HUES64 (cell line): ENCODE measurements at regions not wholly inside any gene's neighbourhood (a gene's known extent, or its start where the extent isn't known, plus 50 kb on each side); places are given as distances from the start of the nearest gene placed in this dataset.

Experiments used
- H3K27ac ChIP-seq: 2 replicates; pipeline ENCODE4 v1.7.0; 2013; ENCODE audit warnings: low read depth, low read length, inconsistent platforms
- H3K27me3 ChIP-seq: 2 replicates; pipeline ENCODE4 v1.6.1; 2013; ENCODE audit warnings: mild to moderate bottlenecking, low read length; ENCODE audit not compliant: insufficient read depth
- H3K36me3 ChIP-seq: 2 replicates; pipeline ENCODE4 v1.6.1; 2013; ENCODE audit warnings: mild to moderate bottlenecking, low read length; ENCODE audit not compliant: insufficient read depth
- H3K4me1 ChIP-seq: 2 replicates; pipeline ENCODE4 v1.6.1; 2013; ENCODE audit warnings: mild to moderate bottlenecking, low read length, moderate library complexity; ENCODE audit not compliant: insufficient read depth
- H3K4me3 ChIP-seq: 2 replicates; pipeline ENCODE4 v1.5.1; 2013; ENCODE audit warnings: mild to moderate bottlenecking, low read length, moderate library complexity
- H3K9ac ChIP-seq: 2 replicates; pipeline ENCODE4 v1.6.1; 2013; ENCODE audit warnings: mild to moderate bottlenecking, low read depth, low read length
- H3K9me3 ChIP-seq: 2 replicates; pipeline ENCODE4 v1.6.1; 2013; ENCODE audit warnings: low read depth, low read length; ENCODE audit not compliant: insufficient read depth
- WGBS: fragments of 150-250, 120-280 bp; methylation state at CpG from one replicate; pipeline ENCODE4 v1.1.7; 2013; ENCODE audit warnings: missing lambda C conversion rate; 5-methylcytosine and 5-hydroxymethylcytosine counted together

GRCh38 chr11:98090861-98091505 lies 929.8 kb upstream of the CNTN5 start:
- Histone ChIP-seq H3K4me3 (no peak overlapping the region), H3K27ac (no peak overlapping the region), H3K4me1 (no peaks in the 10 kb centered on the region), H3K36me3 (no peaks in the 10 kb centered on the region), H3K9ac (no peak overlapping the region), H3K9me3 (no peaks in the 10 kb centered on the region), H3K27me3 (no peaks in the 10 kb centered on the region)
- 99% methylated on average over 3 of the region's 3 CpGs for WGBS

GRCh38 chr11:98099371-98099770 lies 921.4 kb upstream of the CNTN5 start:
- no peaks in the 10 kb centered on the region for H3K36me3 ChIP-seq
- WGBS, result no CpG with 5 or more reads among the region's 1 CpG

GRCh38 chr11:98100689-98101088 lies 920.1 kb upstream of the CNTN5 start:
- H3K36me3 ChIP-seq, result no peaks in the 10 kb centered on the region
- H3K9ac ChIP-seq, result no peak overlapping the region
- no peak overlapping the region for H3K27ac ChIP-seq
- no peaks in the 10 kb centered on the region for H3K4me1 ChIP-seq
- H3K4me3 ChIP-seq, result no peak overlapping the region
- 94% methylated on average over 2 of the region's 2 CpGs for WGBS
- no peaks in the 10 kb centered on the region for H3K27me3 ChIP-seq
- H3K9me3 ChIP-seq, result no peaks in the 10 kb centered on the region

More at GRCh38 chr11:98099371-98099770, 921.4 kb upstream of the CNTN5 start:
- Histone ChIP-seq H3K27me3 (no peaks in the 10 kb centered on the region), H3K4me3 (no peak overlapping the region), H3K27ac (no peak overlapping the region), H3K9me3 (no peaks in the 10 kb centered on the region), H3K9ac (no peak overlapping the region), H3K4me1 (no peaks in the 10 kb centered on the region)

GRCh38 chr11:98101329-98101728 lies 919.4 kb upstream of the CNTN5 start:
- no peaks in the 10 kb centered on the region for H3K36me3 ChIP-seq
- no peak overlapping the region for H3K4me3 ChIP-seq
- H3K4me1 ChIP-seq, result no peaks in the 10 kb centered on the region
- H3K9ac ChIP-seq, result no peak overlapping the region
- WGBS, result 95% methylated on average over 1 of the region's 1 CpG
- no peaks in the 10 kb centered on the region for H3K9me3 ChIP-seq
- no peaks in the 10 kb centered on the region for H3K27me3 ChIP-seq
- H3K27ac ChIP-seq, result no peak overlapping the region

GRCh38 chr11:98104249-98104648 lies 916.5 kb upstream of the CNTN5 start:
- H3K4me1 ChIP-seq, result no peaks in the 10 kb centered on the region
- no peaks in the 10 kb centered on the region for H3K36me3 ChIP-seq
- no peak overlapping the region for H3K9ac ChIP-seq
- H3K9me3 ChIP-seq, result no peaks in the 10 kb centered on the region
- H3K4me3 ChIP-seq, result no peak overlapping the region
- no peaks in the 10 kb centered on the region for H3K27me3 ChIP-seq
- no peak overlapping the region for H3K27ac ChIP-seq

GRCh38 chr11:98107736-98108135 lies 913.0 kb upstream of the CNTN5 start:
- no peak overlapping the region for H3K4me3 ChIP-seq
- no peak overlapping the region for H3K27ac ChIP-seq
- no peaks in the 10 kb centered on the region for H3K9me3 ChIP-seq
- no peak overlapping the region for H3K9ac ChIP-seq
- H3K4me1 ChIP-seq, result no peaks in the 10 kb centered on the region
- no peaks in the 10 kb centered on the region for H3K27me3 ChIP-seq
- H3K36me3 ChIP-seq, result no peaks in the 10 kb centered on the region
- 85% methylated on average over 1 of the region's 2 CpGs for WGBS

GRCh38 chr11:98110030-98110429 lies 910.7 kb upstream of the CNTN5 start:
- 94% methylated on average over 5 of the region's 5 CpGs for WGBS
- H3K9ac ChIP-seq, result no peak overlapping the region
- H3K4me3 ChIP-seq, result no peak overlapping the region
- H3K36me3 ChIP-seq, result no peaks in the 10 kb centered on the region
- no peaks in the 10 kb centered on the region for H3K9me3 ChIP-seq
- H3K27me3 ChIP-seq, result no peaks in the 10 kb centered on the region
- no peak overlapping the region for H3K27ac ChIP-seq
- no peaks in the 10 kb centered on the region for H3K4me1 ChIP-seq

- Histone ChIP-seq H3K36me3 (no peaks in the 10 kb centered on the region), H3K27ac (no peak overlapping the region), H3K4me3 (no peak overlapping the region), H3K27me3 (no peaks in the 10 kb centered on the region), H3K9ac (no peak overlapping the region), H3K9me3 (no peaks in the 10 kb centered on the region), H3K4me1 (no peaks in the 10 kb centered on the region)
- WGBS, result no CpG with 5 or more reads among the region's 1 CpG
These were observed 904.9 kb upstream of the CNTN5 start for GRCh38 chr11:98115873-98116272.

GRCh38 chr11:98130117-98130625 lies 890.6 kb upstream of the CNTN5 start:
- H3K4me3 ChIP-seq, result no peak overlapping the region
- no peaks in the 10 kb centered on the region for H3K4me1 ChIP-seq
- no peak overlapping the region for H3K27ac ChIP-seq
- H3K27me3 ChIP-seq, result no peaks in the 10 kb centered on the region
- no peaks in the 10 kb centered on the region for H3K36me3 ChIP-seq
- H3K9ac ChIP-seq, result no peak overlapping the region
- no peaks in the 10 kb centered on the region for H3K9me3 ChIP-seq

GRCh38 chr11:98136357-98136756 lies 884.4 kb upstream of the CNTN5 start:
- 73% methylated on average over 1 of the region's 1 CpG for whole genome bisulfite sequencing
- Histone ChIP-seq H3K9me3 (no peaks in the 10 kb centered on the region), H3K36me3 (no peaks in the 10 kb centered on the region), H3K4me1 (no peaks in the 10 kb centered on the region), H3K27me3 (no peaks in the 10 kb centered on the region), H3K9ac (no peak overlapping the region), H3K27ac (no peak overlapping the region), H3K4me3 (no peak overlapping the region)

GRCh38 chr11:98137437-98137836 lies 883.3 kb upstream of the CNTN5 start:
- H3K4me3 ChIP-seq, result no peak overlapping the region
- H3K9ac ChIP-seq, result no peak overlapping the region
- no peaks in the 10 kb centered on the region for H3K4me1 ChIP-seq
- 94% methylated on average over 1 of the region's 3 CpGs for whole genome bisulfite sequencing
- no peaks in the 10 kb centered on the region for H3K9me3 ChIP-seq
- no peaks in the 10 kb centered on the region for H3K27me3 ChIP-seq
- H3K27ac ChIP-seq, result no peak overlapping the region
- H3K36me3 ChIP-seq, result no peaks in the 10 kb centered on the region

GRCh38 chr11:98143661-98144060 lies 877.1 kb upstream of the CNTN5 start:
- Histone ChIP-seq H3K27ac (no peak overlapping the region), H3K4me1 (no peaks in the 10 kb centered on the region), H3K36me3 (no peaks in the 10 kb centered on the region), H3K4me3 (no peak overlapping the region), H3K9ac (no peak overlapping the region), H3K27me3 (no peaks in the 10 kb centered on the region), H3K9me3 (peaks cover 7% of the 10 kb centered on the region)
